K562 (cell line): ENCODE measurements at regions not wholly inside any gene's neighbourhood (a gene's known extent, or its start where the extent isn't known, plus 50 kb on each side); places are given as distances from the start of the nearest gene placed in this dataset.

Source experiments
- ATAC-seq: fragments of 200-7000 bp; cut with Tn5 transposase; 3 replicates; pipeline ENCODE4 v1.9.1; 2020; ENCODE audit warnings: moderate library complexity
- BruUV-seq: library from RNA; stranded (reverse); fragments of 400-500 nt; replicated peaks from 2 replicates; lab custom pipeline; 2021; lab: Mats Ljungman, UMichigan
- CTCF ChIA-PET: fragments of 300-600 bp; formaldehyde crosslinking; extraction: SDS; loops from one replicate; lab custom pipeline; 2021; ENCODE audit warnings: low intra/inter-chr PET ratio; lab: Yijun Ruan, JAX
- POLR2A ChIA-PET: fragments of 300-600, 350-650 bp; sonication (Branson Sonifier 250); formaldehyde crosslinking; extraction: SDS; loops from one replicate; lab custom pipeline; 2021; ENCODE audit warnings: antibody characterized with exemption, inconsistent platforms; lab: Yijun Ruan, JAX
- DNase-seq, 4 experiments: peaks; one replicate each; pipeline versions ENCODE4 v3.0.0 to v3.0.0-alpha.2; 2011 to 2018; ENCODE audit warnings: low spot score in 3 of 4, mixed read lengths in 3 of 4; ENCODE audit errors: extremely low read depth in 1 of 4
- FAIRE-seq: peaks from 2 replicates; lab custom pipeline; 2011; peaks lifted over from hg19 to GRCh38; lab: Jason Lieb, UNC
- H2AFZ ChIP-seq: 2 replicates; pipeline ENCODE4 v1.6.0; 2011; ENCODE audit warnings: low read depth, low read length, control low read depth, inconsistent platforms
- H3K27ac ChIP-seq: fragments of 200-600 bp; 3 replicates; pipeline ENCODE4 v1.8.0; 2011; ENCODE audit warnings: low read depth, mild to moderate bottlenecking, control low read depth, inconsistent platforms, low read length, moderate library complexity, mixed read lengths; ENCODE audit errors: extremely low read depth
- H3K27me3 ChIP-seq, 2 experiments: fragments of 300-600 bp in 1 of 2; 2 replicates in 1 of 2; 3 replicates in 1 of 2; pipeline versions ENCODE4 v1.6.0 to v1.8.0; 2011; ENCODE audit warnings: inconsistent platforms in 2 of 2, low read length in 2 of 2, mild to moderate bottlenecking in 1 of 2, mixed read lengths in 1 of 2, moderate library complexity in 1 of 2; ENCODE audit not compliant: control insufficient read depth in 2 of 2, insufficient read depth in 2 of 2
- H3K36me3 ChIP-seq: fragments of 300-600 bp; 3 replicates; pipeline ENCODE4 v1.8.0; 2011; ENCODE audit warnings: mild to moderate bottlenecking, low read length, inconsistent platforms; ENCODE audit not compliant: control insufficient read depth, insufficient read depth
- H3K4me1 ChIP-seq, 2 experiments: fragments of 200-600 bp in 1 of 2; replicated peaks in 1 of 2; 2 replicates in 1 of 2; 3 replicates in 1 of 2; pipeline versions ENCODE4 v1.5.1 to v1.8.0; 2011; ENCODE audit warnings: inconsistent platforms in 2 of 2, low read length in 2 of 2, mild to moderate bottlenecking in 1 of 2, mixed read lengths in 1 of 2, moderate library complexity in 1 of 2; ENCODE audit not compliant: control insufficient read depth in 2 of 2, insufficient read depth in 2 of 2
- H3K4me2 ChIP-seq: 2 replicates; pipeline ENCODE4 v1.6.1; 2011; ENCODE audit warnings: low read length, control low read depth, inconsistent platforms, mixed read lengths; ENCODE audit not compliant: insufficient read depth
- H3K4me3 ChIP-seq: fragments of 200-600 bp; sonication (generic), shearing (Covaris generic); 2 replicates; pipeline ENCODE4 v1.5.1; 2016; ENCODE audit warnings: control low read depth, inconsistent platforms
- H3K79me2 ChIP-seq: fragments of 200-600 bp; 3 replicates; pipeline ENCODE4 v1.8.0; 2011; ENCODE audit warnings: low read length, inconsistent platforms; ENCODE audit not compliant: control insufficient read depth, insufficient read depth
- H3K9ac ChIP-seq, 2 experiments: 2 replicates each; pipeline versions ENCODE4 v1.6.0 to v1.6.1; 2011; ENCODE audit warnings: low read depth in 2 of 2, low read length in 2 of 2, control low read depth in 1 of 2, inconsistent platforms in 1 of 2, mild to moderate bottlenecking in 1 of 2, mixed read lengths in 1 of 2; ENCODE audit not compliant: insufficient read depth in 1 of 2
- H3K9me1 ChIP-seq: one replicate; pipeline ENCODE4 v1.6.0; 2011; ENCODE audit warnings: inconsistent platforms, mild to moderate bottlenecking, low read length, moderate library complexity; ENCODE audit not compliant: control insufficient read depth, insufficient read depth
- H3K9me3 ChIP-seq: replicated peaks from 2 replicates; pipeline ENCODE4 v1.5.1; 2011; ENCODE audit warnings: low read depth, low read length, inconsistent platforms; ENCODE audit not compliant: control insufficient read depth, insufficient read depth
- H4K20me1 ChIP-seq: replicated peaks from 2 replicates; pipeline ENCODE4 v1.6.1; 2011; ENCODE audit warnings: low read length, inconsistent platforms, mixed read lengths; ENCODE audit not compliant: control insufficient read depth, insufficient read depth
- BHLHE40 ChIP-seq: IDR thresholded peaks from 2 replicates; pipeline ENCODE4 v1.6.1; 2011; ENCODE audit warnings: low read length, improper control_type of control experiment
- CBFA2T3 ChIP-seq: fragments of 450-650 bp; IDR thresholded peaks from 2 replicates; pipeline ENCODE4 v1.6.1; 2017
- E2F8 ChIP-seq: fragments of 450-650 bp; IDR thresholded peaks from 2 replicates; pipeline ENCODE4 v1.7.1; 2018; ENCODE audit warnings: mild to moderate bottlenecking, low read depth; ENCODE audit not compliant: partially characterized antibody
- ETV6 ChIP-seq, 3 experiments: fragments of 150-350 bp in 1 of 3; sonication (generic) in 1 of 3; formaldehyde crosslinking in 1 of 3; IDR thresholded peaks; 2 replicates each; pipeline versions ENCODE4 v1.6.1 to v1.8.0; 2014 to 2022; ENCODE audit warnings: borderline replicate concordance in 2 of 3, low read depth in 2 of 3, antibody characterized with exemption in 1 of 3, low read length in 1 of 3, mild to moderate bottlenecking in 1 of 3, missing genetic modification reagents in 1 of 3
- HIVEP1 ChIP-seq: fragments of 250-450 bp; sonication (Bioruptor Pico); IDR thresholded peaks from 2 replicates; pipeline ENCODE4 v1.4.0; 2020; ENCODE audit warnings: mild to moderate bottlenecking
- HNRNPK ChIP-seq: fragments of 200-400 bp; formaldehyde crosslinking; IDR thresholded peaks from one replicate; pipeline ENCODE4 v1.6.1; 2018; ENCODE audit warnings: mild to moderate bottlenecking, low read depth, low read length; ENCODE audit not compliant: poor library complexity, severe bottlenecking
- ILK ChIP-seq: fragments of 450-650 bp; IDR thresholded peaks from 2 replicates; pipeline ENCODE4 v1.6.1; 2016; ENCODE audit warnings: missing genetic modification characterization, low read depth, mild to moderate bottlenecking, missing compliant biosample characterization, moderate library complexity, borderline replicate concordance
- SMARCE1 ChIP-seq: fragments of 450-650 bp; IDR thresholded peaks from 2 replicates; pipeline ENCODE4 v1.7.1; 2016; ENCODE audit warnings: mild to moderate bottlenecking
- TCFL5 ChIP-seq: fragments of 250-450 bp; sonication (Bioruptor Pico); conservative IDR thresholded peaks from 2 replicates; pipeline ENCODE4 v1.6.1; 2021; ENCODE audit warnings: mild to moderate bottlenecking, moderate library complexity, matching md5 sums
- XRCC5 ChIP-seq: fragments of 200-400 bp; formaldehyde crosslinking; IDR thresholded peaks from 2 replicates; pipeline ENCODE4 v1.6.1; 2017; ENCODE audit warnings: low read depth, mild to moderate bottlenecking, low read length
- ZNF143 ChIP-seq: sonication (generic); formaldehyde crosslinking; IDR thresholded peaks from 2 replicates; pipeline ENCODE4 v1.9.0; 2022; ENCODE audit warnings: mild to moderate bottlenecking, missing genetic modification reagents
- ZNF280A ChIP-seq: fragments of 450-650 bp; IDR thresholded peaks from 2 replicates; pipeline ENCODE4 v1.6.1; 2018; ENCODE audit warnings: mild to moderate bottlenecking, low read depth; ENCODE audit not compliant: partially characterized antibody
- WGBS: fragments of 100-300 bp; shearing (Covaris generic); methylation state at CpG from one replicate; pipeline ENCODE4 v1.1.6; 2016; ENCODE audit warnings: low coverage, mixed read lengths; ENCODE audit not compliant: insufficient coverage; ENCODE audit errors: missing lambda C conversion rate; 5-methylcytosine and 5-hydroxymethylcytosine counted together
- in situ Hi-C: fragments of 300-500 bp; cut with MboI; formaldehyde crosslinking; loops from 4 replicates; pipeline ENCODE4 v1.15.0; 2018; ENCODE audit warnings: inconsistent platforms, mixed read lengths
- intact Hi-C: fragments of 100-400 bp; cut with micrococcal nuclease; formaldehyde crosslinking; loops from 2 replicates; pipeline ENCODE4 v1.14.2; 2022

- Histone ChIP-seq H3K9ac (no peak overlapping the region), H3K4me1 (no peaks in the 10 kb centered on the region), H3K4me3 (no peak overlapping the region), H3K9me3 (no peaks in the 10 kb centered on the region), H3K27me3 (no peaks in the 10 kb centered on the region), H2AFZ (no peak overlapping the region), H3K9me1 (no peaks in the 10 kb centered on the region), H3K79me2 (no peaks in the 10 kb centered on the region), H3K4me2 (no peak overlapping the region), H3K27ac (no peak overlapping the region), H3K36me3 (no peaks in the 10 kb centered on the region), H4K20me1 (no peaks in the 10 kb centered on the region)
- WGBS, result 4% methylated on average over 3 of the region's 3 CpGs
- no peak for FAIRE-seq
- in situ Hi-C loops, result no loop called here
- ChIA-PET CTCF (no interaction called here), POLR2A (no interaction called here)
- no TSS peak for BruUV-seq
- no peak for ATAC-seq
- no peak for DNase-seq
- intact Hi-C loops, result no loop called here
- TF ChIP-seq BHLHE40, result no peak
- no peak for TF ChIP-seq ETV6 (IDR thresholded peaks at IDR 0.05; ENCODE audit: borderline replicate concordance in 1 of 2, low read depth in 2 of 2, low read length in 1 of 2)
- no peak for TF ChIP-seq ETV6 (CRISPR knock-in tag; IDR thresholded peaks at IDR 0.05; ENCODE audit: borderline replicate concordance)
- TF ChIP-seq TCFL5 (CRISPR knock-in tag), result no peak
- TF ChIP-seq E2F8, result no peak
- no peak for TF ChIP-seq ZNF280A
- TF ChIP-seq ZNF143 (CRISPR knock-in tag), result no peak
- no peak for TF ChIP-seq HNRNPK
- TF ChIP-seq XRCC5, result no peak
- no peak for TF ChIP-seq SMARCE1
- no peak for TF ChIP-seq CBFA2T3
- no peak for TF ChIP-seq ILK
- no peak for TF ChIP-seq HIVEP1 (CRISPR knock-in tag)
Measured at GRCh38 chr13:56903710-56904282, 236.9 kb upstream of the PRR20A start.
